ENCODE measurements at regions not wholly inside any gene's neighbourhood (a gene's known extent, or its start where the extent isn't known, plus 50 kb on each side); places are given as distances from the start of the nearest gene placed in this dataset.

- H3K36me3 ChIP-seq (ENCODE audit: control insufficient read depth in 3 of 3, insufficient read depth in 2 of 3, low read depth in 1 of 3, low read length in 3 of 3), result no peaks in the 10 kb centered on the region
- H3K4me3 ChIP-seq (ENCODE audit: low read depth in 1 of 3, low read length in 3 of 3), result no peak overlapping the region
- FAIRE-seq (no peak), DNase-seq (no peak)
- no peaks in the 10 kb centered on the region for H3K9me3 ChIP-seq (ENCODE audit: control insufficient read depth in 2 of 2, insufficient read depth in 1 of 2, low read depth in 1 of 2, low read length in 1 of 2)
- no peaks in the 10 kb centered on the region for H3K27me3 ChIP-seq (ENCODE audit: control insufficient read depth in 3 of 3, insufficient read depth in 3 of 3, low read length in 3 of 3)
- no peak overlapping the region for H3K27ac ChIP-seq (ENCODE audit: low read depth in 1 of 3, low read length in 2 of 3)
- H3K4me1 ChIP-seq (ENCODE audit: control insufficient read depth in 3 of 3, insufficient read depth in 2 of 3, low read depth in 1 of 3, low read length in 2 of 3), result no peaks in the 10 kb centered on the region
Measured at GRCh38 chr7:119348491-119348890, 924.5 kb upstream of the KCND2 start.

GRCh38 chr7:119350334-119350733 is 922.6 kb upstream of the KCND2 start:
- 79 to 89% (median 84%) methylated on average over 5 of the region's 5 CpGs for WGBS, 3 donors
- FAIRE-seq, result no peak

GRCh38 chr7:119351320-119351719 is 921.7 kb upstream of the KCND2 start:
- no peak for FAIRE-seq
- Histone ChIP-seq H3K27me3 (ENCODE audit: control insufficient read depth in 3 of 3, insufficient read depth in 3 of 3, low read length in 3 of 3) (no peaks in the 10 kb centered on the region), H3K4me3 (ENCODE audit: low read depth in 1 of 3, low read length in 3 of 3) (no peak overlapping the region), H3K36me3 (ENCODE audit: control insufficient read depth in 3 of 3, insufficient read depth in 2 of 3, low read depth in 1 of 3, low read length in 3 of 3) (no peaks in the 10 kb centered on the region), H3K4me1 (ENCODE audit: control insufficient read depth in 3 of 3, insufficient read depth in 2 of 3, low read depth in 1 of 3, low read length in 2 of 3) (no peaks in the 10 kb centered on the region), H3K27ac (ENCODE audit: low read depth in 1 of 3, low read length in 2 of 3) (no peak overlapping the region), H3K9me3 (ENCODE audit: control insufficient read depth in 2 of 2, insufficient read depth in 1 of 2, low read depth in 1 of 2, low read length in 1 of 2) (no peaks in the 10 kb centered on the region)
- 82 to 88% (median 87%) methylated on average over 8 of the region's 8 CpGs for WGBS, 3 donors
- no peak for DNase-seq

More at GRCh38 chr7:119350334-119350733, 922.6 kb upstream of the KCND2 start:
- no peaks in the 10 kb centered on the region for H3K4me1 ChIP-seq (ENCODE audit: control insufficient read depth in 3 of 3, insufficient read depth in 2 of 3, low read depth in 1 of 3, low read length in 2 of 3)
- no peaks in the 10 kb centered on the region for H3K36me3 ChIP-seq (ENCODE audit: control insufficient read depth in 3 of 3, insufficient read depth in 2 of 3, low read depth in 1 of 3, low read length in 3 of 3)
- no peak overlapping the region for H3K27ac ChIP-seq (ENCODE audit: low read depth in 1 of 3, low read length in 2 of 3)
- DNase-seq, result no peak
- H3K27me3 ChIP-seq (ENCODE audit: control insufficient read depth in 3 of 3, insufficient read depth in 3 of 3, low read length in 3 of 3), result no peaks in the 10 kb centered on the region
- no peaks in the 10 kb centered on the region for H3K9me3 ChIP-seq (ENCODE audit: control insufficient read depth in 2 of 2, insufficient read depth in 1 of 2, low read depth in 1 of 2, low read length in 1 of 2)
- H3K4me3 ChIP-seq (ENCODE audit: low read depth in 1 of 3, low read length in 3 of 3), result no peak overlapping the region

DNA sequence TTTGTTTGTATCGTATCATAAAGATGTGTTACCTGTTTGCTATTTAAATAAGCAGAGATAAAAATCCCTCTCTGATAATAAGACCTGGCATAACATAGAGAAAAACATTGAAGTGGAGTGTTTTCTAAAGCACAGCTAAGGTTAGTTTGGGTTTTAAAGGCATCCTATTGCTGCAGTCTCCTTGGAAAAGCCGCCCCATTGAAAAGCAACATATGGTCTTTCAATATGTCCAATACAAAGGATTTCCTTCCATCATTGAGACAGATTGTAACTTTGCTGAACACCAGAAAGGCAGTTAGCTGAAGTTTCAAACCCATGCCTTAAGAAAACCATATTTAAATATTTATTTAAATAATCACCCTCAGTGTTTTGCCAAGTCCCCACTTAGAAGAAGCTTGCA is 898.5 kb upstream of the KCND2 start:
- Histone ChIP-seq H3K9me3 (ENCODE audit: control insufficient read depth in 2 of 2, insufficient read depth in 1 of 2, low read depth in 1 of 2, low read length in 1 of 2) (no peaks in the 10 kb centered on the region), H3K27me3 (ENCODE audit: control insufficient read depth in 3 of 3, insufficient read depth in 3 of 3, low read length in 3 of 3) (no peaks in the 10 kb centered on the region), H3K4me1 (ENCODE audit: control insufficient read depth in 3 of 3, insufficient read depth in 2 of 3, low read depth in 1 of 3, low read length in 2 of 3) (no peaks in the 10 kb centered on the region), H3K4me3 (ENCODE audit: low read depth in 1 of 3, low read length in 3 of 3) (no peak overlapping the region), H3K36me3 (ENCODE audit: control insufficient read depth in 3 of 3, insufficient read depth in 2 of 3, low read depth in 1 of 3, low read length in 3 of 3) (no peaks in the 10 kb centered on the region), H3K27ac (ENCODE audit: low read depth in 1 of 3, low read length in 2 of 3) (no peak overlapping the region)
- 38 to 72% (median 67%) methylated on average over 2 of the region's 2 CpGs for WGBS, 3 donors
- no peak for DNase-seq
- FAIRE-seq, result no peak

DNA sequence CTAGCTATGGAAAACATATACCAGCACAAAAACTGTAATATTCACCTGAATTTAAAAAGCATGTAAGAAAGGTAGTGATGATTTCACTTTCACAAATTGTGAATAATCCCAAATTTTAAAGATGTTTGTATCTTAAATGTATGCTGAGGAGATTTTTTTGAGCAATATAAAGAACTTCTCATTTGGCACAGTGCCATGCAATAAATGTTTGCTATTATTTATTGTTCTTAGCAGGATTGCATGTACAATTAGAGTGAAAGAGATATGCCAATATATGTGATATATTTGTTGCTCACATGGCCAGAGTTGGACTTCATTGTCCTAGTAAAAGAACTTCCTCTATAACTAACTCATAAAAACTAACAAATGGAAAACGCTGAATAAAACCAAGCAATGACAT is 895.1 kb upstream of the KCND2 start:
- 73 to 77% (median 76%) methylated on average over 1 of the region's 1 CpG for WGBS, 3 donors
- DNase-seq (no peak), FAIRE-seq (no peak)
- H3K36me3 ChIP-seq (ENCODE audit: control insufficient read depth in 3 of 3, insufficient read depth in 2 of 3, low read depth in 1 of 3, low read length in 3 of 3), result no peaks in the 10 kb centered on the region
- no peaks in the 10 kb centered on the region for H3K27me3 ChIP-seq (ENCODE audit: control insufficient read depth in 3 of 3, insufficient read depth in 3 of 3, low read length in 3 of 3)
- H3K27ac ChIP-seq (ENCODE audit: low read depth in 1 of 3, low read length in 2 of 3), result no peak overlapping the region
- H3K4me1 ChIP-seq (ENCODE audit: control insufficient read depth in 3 of 3, insufficient read depth in 2 of 3, low read depth in 1 of 3, low read length in 2 of 3), result no peaks in the 10 kb centered on the region
- H3K9me3 ChIP-seq (ENCODE audit: control insufficient read depth in 2 of 2, insufficient read depth in 1 of 2, low read depth in 1 of 2, low read length in 1 of 2), result no peaks in the 10 kb centered on the region
- H3K4me3 ChIP-seq (ENCODE audit: low read depth in 1 of 3, low read length in 3 of 3), result no peak overlapping the region

DNA sequence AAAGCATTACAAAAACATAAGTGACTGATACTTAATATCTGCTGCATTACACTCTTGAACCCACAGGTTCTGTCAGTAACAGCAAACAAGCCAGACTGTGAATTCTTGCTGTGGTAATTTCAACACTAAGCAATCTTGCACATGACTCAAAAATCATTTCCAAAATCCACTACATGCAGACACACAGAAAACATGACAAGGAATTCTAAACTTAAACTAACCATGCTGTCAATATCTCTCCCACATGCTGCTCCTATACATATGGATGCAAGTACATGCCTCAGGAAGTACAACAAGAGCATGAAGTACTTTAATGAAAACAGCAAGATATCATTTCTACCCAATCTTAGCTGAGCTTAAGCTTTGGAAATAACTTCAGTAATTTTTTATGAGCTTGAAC is 890.2 kb upstream of the KCND2 start:
- Histone ChIP-seq H3K4me3 (ENCODE audit: low read depth in 1 of 3, low read length in 3 of 3) (no peak overlapping the region), H3K9me3 (ENCODE audit: control insufficient read depth in 2 of 2, insufficient read depth in 1 of 2, low read depth in 1 of 2, low read length in 1 of 2) (no peaks in the 10 kb centered on the region), H3K36me3 (ENCODE audit: control insufficient read depth in 3 of 3, insufficient read depth in 2 of 3, low read depth in 1 of 3, low read length in 3 of 3) (no peaks in the 10 kb centered on the region), H3K4me1 (ENCODE audit: control insufficient read depth in 3 of 3, insufficient read depth in 2 of 3, low read depth in 1 of 3, low read length in 2 of 3) (no peaks in the 10 kb centered on the region), H3K27me3 (ENCODE audit: control insufficient read depth in 3 of 3, insufficient read depth in 3 of 3, low read length in 3 of 3) (no peaks in the 10 kb centered on the region), H3K27ac (ENCODE audit: low read depth in 1 of 3, low read length in 2 of 3) (no peak overlapping the region)
- FAIRE-seq (no peak), DNase-seq (no peak)

DNA sequence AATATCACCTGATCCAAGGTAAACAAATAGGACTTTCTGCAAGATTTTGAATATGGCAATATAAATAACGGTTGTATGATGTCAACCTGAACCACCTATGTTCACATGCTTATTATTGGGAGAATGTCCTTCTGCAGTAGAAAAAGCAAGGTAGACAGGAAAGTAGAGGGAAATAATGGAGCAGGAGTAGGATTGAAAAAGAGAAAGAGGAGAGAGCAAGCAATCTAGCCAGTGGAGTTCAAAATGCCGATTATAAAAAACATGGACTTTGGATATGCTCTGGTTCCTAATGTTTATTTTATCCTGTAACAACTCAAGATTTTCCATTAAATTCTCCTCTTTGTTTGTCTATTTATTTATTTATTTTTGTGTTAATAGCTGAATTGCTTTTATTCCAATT is 878.0 kb upstream of the KCND2 start:
- Histone ChIP-seq H3K9me3 (ENCODE audit: control insufficient read depth in 2 of 2, insufficient read depth in 1 of 2, low read depth in 1 of 2, low read length in 1 of 2) (no peaks in the 10 kb centered on the region), H3K27ac (ENCODE audit: low read depth in 1 of 3, low read length in 2 of 3) (no peak overlapping the region), H3K27me3 (ENCODE audit: control insufficient read depth in 3 of 3, insufficient read depth in 3 of 3, low read length in 3 of 3) (no peaks in the 10 kb centered on the region), H3K4me3 (ENCODE audit: low read depth in 1 of 3, low read length in 3 of 3) (no peak overlapping the region), H3K36me3 (ENCODE audit: control insufficient read depth in 3 of 3, insufficient read depth in 2 of 3, low read depth in 1 of 3, low read length in 3 of 3) (no peaks in the 10 kb centered on the region), H3K4me1 (ENCODE audit: control insufficient read depth in 3 of 3, insufficient read depth in 2 of 3, low read depth in 1 of 3, low read length in 2 of 3) (no peaks in the 10 kb centered on the region)
- WGBS, 3 donors, result 47 to 74% (median 49%) methylated on average over 2 of the region's 2 CpGs
- FAIRE-seq (no peak), DNase-seq (no peak)

- no peaks in the 10 kb centered on the region for H3K9me3 ChIP-seq (ENCODE audit: control insufficient read depth in 2 of 2, insufficient read depth in 1 of 2, low read depth in 1 of 2, low read length in 1 of 2)
- FAIRE-seq (no peak), DNase-seq (no peak)
- no peaks in the 10 kb centered on the region for H3K36me3 ChIP-seq (ENCODE audit: control insufficient read depth in 3 of 3, insufficient read depth in 2 of 3, low read depth in 1 of 3, low read length in 3 of 3)
- WGBS, 3 donors, result 39 to 68% (median 56%) methylated on average over 2 of the region's 2 CpGs
- no peak overlapping the region for H3K27ac ChIP-seq (ENCODE audit: low read depth in 1 of 3, low read length in 2 of 3)
- no peaks in the 10 kb centered on the region for H3K4me1 ChIP-seq (ENCODE audit: control insufficient read depth in 3 of 3, insufficient read depth in 2 of 3, low read depth in 1 of 3, low read length in 2 of 3)
- H3K27me3 ChIP-seq (ENCODE audit: control insufficient read depth in 3 of 3, insufficient read depth in 3 of 3, low read length in 3 of 3), result no peaks in the 10 kb centered on the region
- no peak overlapping the region for H3K4me3 ChIP-seq (ENCODE audit: low read depth in 1 of 3, low read length in 3 of 3)
Measured at GRCh38 chr7:119397156-119397555, 875.8 kb upstream of the KCND2 start.

GRCh38 chr7:119408596-119408995 is 864.4 kb upstream of the KCND2 start:
- Histone ChIP-seq H3K4me3 (ENCODE audit: low read depth in 1 of 3, low read length in 3 of 3) (no peak overlapping the region), H3K27ac (ENCODE audit: low read depth in 1 of 3, low read length in 2 of 3) (no peak overlapping the region), H3K36me3 (ENCODE audit: control insufficient read depth in 3 of 3, insufficient read depth in 2 of 3, low read depth in 1 of 3, low read length in 3 of 3) (no peaks in the 10 kb centered on the region), H3K27me3 (ENCODE audit: control insufficient read depth in 3 of 3, insufficient read depth in 3 of 3, low read length in 3 of 3) (no peaks in the 10 kb centered on the region), H3K9me3 (ENCODE audit: control insufficient read depth in 2 of 2, insufficient read depth in 1 of 2, low read depth in 1 of 2, low read length in 1 of 2) (peaks cover 2 to 6% of the 10 kb centered on the region in 2 donors), H3K4me1 (ENCODE audit: control insufficient read depth in 3 of 3, insufficient read depth in 2 of 3, low read depth in 1 of 3, low read length in 2 of 3) (no peaks in the 10 kb centered on the region)
- WGBS, 3 donors, result 77 to 89% (median 89%) methylated on average over 1 of the region's 1 CpG
- FAIRE-seq (no peak), DNase-seq (no peak)

Data from small intestine (tissue), 7 donors.